ENCODE measurements at regions not wholly inside any gene's neighbourhood (a gene's known extent, or its start where the extent isn't known, plus 50 kb on each side); places are given as distances from the start of the nearest gene placed in this dataset.
A peak's percentile ranks its signal among the peaks of the same experiment; 100 is the strongest.
"Not testable (repeated sequence)": the region's sequence is repeated elsewhere in the genome, so short reads cannot be mapped to it uniquely, and the experiment has no call there.

DNA sequence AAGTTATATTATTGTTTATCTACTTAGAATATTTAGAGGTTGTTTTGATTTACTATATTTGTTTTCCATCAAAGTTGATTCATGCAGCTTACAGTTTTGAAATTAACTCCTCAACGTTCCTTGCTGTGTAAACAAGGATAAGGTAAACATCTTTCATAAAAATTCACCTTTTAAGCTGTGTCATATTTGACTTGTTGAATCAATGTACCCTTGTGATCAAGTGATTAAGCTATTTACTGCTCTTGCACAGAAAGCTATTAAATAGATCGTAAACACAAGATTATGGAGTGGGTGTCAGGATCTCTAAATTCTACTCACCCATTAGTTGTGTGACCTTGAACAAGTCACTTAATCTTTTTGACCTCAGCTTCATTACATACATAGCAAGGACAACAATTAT lies 2054.0 kb upstream of the NUDT12 start:
- no peak for DNase-seq (ENCODE audit: low read depth in 2 of 2)

DNA sequence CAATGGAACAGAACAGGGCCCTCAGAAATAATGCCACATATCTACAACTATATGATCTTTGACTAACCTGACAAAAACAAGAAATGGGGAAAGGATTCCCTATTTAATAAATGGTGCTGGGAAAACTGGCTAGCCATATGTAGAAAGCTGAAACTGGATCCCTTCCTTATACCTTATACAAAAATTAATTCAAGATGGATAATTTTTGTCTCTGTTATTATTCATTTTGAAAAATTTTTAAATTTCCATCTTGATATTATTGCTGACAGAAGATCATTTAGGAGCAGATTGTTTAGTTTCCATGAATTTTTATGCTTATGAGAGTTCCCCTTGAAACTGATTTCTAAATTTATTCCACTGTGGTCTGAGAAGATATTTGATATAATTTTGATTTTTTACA lies 2039.8 kb upstream of the NUDT12 start:
- not testable (repeated sequence) for DNase-seq (ENCODE audit: low read depth in 2 of 2)

DNA sequence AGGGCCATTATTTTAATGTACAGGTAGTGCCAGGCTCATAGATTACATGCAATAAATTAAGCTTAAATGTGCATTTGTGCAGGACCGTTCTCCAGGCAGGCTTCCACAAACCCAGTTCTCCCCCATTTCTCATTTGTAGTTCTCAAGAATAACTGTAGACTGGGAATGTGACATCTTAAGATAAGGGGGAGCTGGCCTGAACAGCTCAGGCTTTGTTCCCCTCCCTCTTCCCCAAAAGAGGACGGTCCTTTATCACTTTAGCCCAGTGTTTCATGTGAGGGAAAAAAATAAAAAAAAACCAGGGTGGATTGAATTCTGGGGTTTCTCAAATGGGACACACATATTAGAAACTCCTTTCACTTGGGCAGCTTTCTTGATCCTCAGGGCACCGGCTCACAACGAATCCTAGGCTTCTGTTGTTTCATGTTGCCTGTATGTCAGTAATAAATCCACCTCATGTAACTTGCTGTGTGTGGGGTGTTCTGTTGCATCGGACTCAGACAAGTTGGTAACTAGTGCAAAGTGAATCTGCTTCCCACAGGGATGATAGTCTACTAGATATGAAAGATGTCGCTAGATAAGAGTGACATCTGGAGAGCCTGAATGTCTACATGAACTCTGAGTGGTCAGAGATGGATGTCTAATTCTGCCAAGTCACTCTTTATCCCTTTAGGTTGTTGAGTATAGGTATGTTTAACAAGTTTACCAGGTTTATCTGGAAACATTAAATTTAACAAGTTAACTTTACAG lies 2030.6 kb upstream of the NUDT12 start:
- DNase-seq (ENCODE audit: low read depth in 2 of 2), result no peak

DNA sequence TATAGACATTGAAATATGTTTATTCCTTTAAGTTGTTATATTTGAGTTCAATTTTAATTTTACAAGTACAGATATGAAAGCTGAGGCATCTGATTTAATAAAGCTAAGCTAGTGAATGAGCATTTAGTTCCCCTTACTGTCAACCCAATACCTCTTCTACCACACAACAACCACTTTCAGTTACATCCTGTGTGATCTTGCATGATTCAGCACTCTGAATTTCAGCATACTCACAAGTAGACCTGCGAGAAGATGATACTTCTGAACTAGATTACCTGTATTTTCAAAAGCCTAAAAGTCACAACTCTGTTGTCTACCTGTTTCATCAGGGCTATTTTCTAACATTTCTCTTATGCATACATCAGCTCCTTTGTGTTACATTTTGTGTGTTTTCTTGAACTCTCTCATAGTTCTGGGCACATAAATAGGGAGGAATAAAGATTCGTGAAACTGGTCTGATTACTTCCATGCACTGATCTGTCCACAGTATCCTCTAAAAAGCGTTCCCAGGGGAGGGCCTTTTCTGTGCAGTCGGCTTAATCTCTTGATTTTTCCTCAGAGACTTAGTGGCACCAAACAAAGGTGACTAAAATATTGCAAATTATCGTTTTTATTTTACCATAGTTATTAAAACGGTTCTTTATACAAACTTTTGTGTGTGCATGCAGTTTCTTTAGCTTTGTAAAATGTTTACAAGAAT lies 2025.5 kb upstream of the NUDT12 start:
- no peak for DNase-seq (ENCODE audit: low read depth in 2 of 2)

DNA sequence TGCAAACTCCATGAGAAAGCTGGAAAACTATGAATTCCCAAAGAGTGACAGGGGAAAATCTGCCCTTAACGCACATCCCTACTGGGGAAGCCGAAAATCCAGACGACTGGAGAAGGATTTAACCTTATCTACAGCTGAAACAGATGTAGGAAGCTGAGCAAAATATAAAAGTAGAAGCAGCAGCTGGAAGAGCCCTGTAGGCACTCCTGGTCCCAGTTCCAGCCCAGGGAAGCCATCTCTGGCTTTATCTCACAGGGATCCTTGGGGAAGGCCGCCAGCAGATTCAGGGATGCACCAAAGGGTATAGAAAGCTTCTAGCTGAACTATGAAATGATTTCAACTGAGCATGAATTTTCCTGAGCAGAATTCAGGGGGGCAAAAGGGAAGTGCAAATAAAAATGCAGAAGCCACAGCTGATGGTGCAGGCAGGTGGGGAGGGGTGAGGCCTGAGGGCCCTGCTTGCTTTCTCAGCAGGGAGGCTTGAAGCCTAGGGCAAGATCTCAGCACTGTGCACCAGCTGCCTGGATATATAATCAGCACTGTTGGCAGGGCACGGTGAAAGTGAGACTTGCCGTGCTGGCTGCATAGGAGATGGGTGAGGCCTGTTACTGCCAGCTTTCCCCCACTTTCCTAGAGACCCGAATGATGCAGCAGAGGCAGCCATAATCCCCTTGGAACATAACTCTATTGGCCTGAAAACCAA lies 2019.5 kb upstream of the NUDT12 start:
- no peak for DNase-seq (ENCODE audit: low read depth in 2 of 2)

DNA sequence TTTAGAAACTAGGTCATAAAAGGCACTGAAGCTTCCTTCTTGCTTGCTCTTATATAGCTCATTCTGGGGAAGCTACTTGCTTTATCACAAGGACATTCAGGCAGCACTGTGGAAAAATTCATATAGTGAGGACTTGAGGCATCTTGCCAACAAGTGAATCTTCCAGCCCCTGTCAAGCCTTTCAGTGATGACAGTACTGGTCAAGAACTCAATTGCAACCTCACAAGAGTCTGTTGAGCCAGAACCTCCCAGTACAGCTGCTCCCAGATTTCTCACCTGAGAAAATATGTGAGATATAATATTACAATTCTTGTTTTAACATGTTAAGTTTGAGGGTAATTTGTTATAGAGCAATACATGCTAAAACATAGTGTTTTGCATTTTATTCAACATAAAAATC lies 2011.0 kb upstream of the NUDT12 start:
- no peak for DNase-seq (ENCODE audit: low read depth in 2 of 2)

DNA sequence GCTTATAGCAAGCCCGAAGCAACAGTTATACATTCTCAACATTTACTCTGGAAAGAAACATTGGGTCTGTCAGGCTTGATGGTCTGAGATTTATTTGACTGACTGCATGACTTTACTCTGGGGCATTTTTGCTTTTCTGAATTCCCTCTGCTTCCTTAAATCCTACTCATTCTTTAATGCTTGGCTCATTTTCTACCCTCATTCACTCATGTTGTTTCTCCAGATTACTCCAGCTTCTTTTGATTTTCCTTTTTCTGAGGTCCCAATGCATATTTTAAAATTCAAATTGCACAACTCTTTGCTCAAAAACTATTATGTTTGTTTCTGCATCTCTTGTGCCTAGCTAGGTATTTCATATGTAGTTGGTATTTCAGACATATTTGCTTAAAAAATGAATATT lies 2002.9 kb upstream of the NUDT12 start:
- DNase-seq (ENCODE audit: low read depth in 2 of 2), result no peak

DNA sequence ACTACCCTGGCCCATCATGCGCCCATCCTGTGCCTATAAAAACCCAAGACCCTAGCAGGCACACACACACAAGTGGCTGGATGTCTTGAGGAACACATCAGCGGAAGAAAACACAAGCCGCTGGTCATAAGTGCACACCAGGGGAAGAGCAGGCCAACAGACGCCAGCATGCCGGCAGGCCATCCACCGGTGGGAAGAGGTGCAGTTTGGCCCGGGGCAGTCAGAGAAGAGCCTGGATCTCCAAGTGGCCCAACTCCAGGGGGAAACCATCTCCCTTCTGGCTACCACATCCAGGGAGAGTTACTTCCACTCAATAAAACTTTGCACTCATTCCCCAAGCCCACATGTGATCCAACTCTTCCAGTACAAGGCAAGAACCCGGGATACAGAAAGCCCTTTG lies 2001.3 kb upstream of the NUDT12 start:
- no peak for DNase-seq (ENCODE audit: low read depth in 2 of 2)

DNA sequence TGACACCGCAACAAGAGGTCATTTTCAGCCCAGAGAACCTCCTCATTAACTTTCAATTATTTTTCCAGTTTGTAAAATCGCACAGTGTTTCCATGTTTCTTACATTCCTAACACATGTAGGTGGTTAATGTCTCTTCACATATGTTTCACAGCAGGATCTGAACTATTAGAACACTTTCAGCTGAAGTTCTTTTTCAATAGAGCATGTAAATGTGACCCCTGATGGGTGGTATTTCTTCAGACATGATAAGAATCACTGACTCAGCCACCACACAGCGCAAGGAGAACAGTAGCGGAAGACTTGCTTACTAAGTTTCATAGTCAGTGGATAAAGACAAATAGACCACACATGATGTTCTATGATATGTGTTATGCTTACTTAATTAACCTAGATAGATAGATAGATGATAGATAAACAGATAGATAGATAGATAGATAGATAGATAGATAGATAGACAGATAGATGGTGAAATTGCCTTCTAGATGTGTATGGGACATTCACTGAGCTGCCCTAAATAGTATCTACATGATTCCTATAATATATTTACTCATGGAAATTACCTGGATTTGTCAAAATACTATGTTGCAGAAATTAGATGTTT lies 1992.1 kb upstream of the NUDT12 start:
- peak in 1 of 2 experiments; percentile 3 for DNase-seq (ENCODE audit: low read depth in 2 of 2)

DNA sequence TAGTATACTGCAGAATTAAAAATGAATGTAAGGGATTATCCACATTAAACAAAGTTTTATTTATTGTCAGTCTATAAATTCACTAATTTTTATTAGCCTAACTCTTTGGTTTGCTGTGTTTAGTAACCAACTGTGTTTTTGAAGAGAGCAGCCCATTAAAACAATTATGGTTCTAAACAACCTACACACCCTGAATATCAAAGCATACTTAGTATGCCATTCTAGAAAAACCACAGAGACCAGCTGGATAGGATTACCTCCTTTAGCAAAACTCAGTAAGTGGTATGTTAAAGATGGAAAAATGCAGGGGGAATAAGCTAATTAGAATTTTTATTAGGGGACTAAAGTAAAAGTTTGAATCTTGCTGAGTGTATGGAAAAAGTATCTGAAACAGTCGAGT lies 1981.7 kb upstream of the NUDT12 start:
- no peak for DNase-seq (ENCODE audit: low read depth in 2 of 2)

DNA sequence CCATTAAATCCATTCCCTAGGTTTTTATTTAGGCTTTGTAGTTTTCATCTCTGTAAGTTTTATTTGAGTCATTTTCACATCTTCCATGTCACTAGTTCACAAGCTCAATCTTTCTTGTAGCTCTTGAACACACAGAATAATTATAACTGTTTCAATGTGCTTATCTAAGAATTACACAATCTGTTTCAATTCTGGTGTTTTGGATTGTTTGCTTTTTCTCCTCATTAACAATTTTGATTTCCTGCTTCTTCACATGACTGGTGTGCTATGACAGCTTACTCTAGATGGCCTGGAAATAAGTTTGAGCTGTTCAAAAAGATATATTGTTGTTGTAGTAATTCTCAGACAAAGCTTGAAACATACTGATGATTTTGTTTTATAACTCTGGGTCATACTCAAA lies 1974.1 kb upstream of the NUDT12 start:
- no peak for DNase-seq (ENCODE audit: low read depth in 2 of 2)

DNA sequence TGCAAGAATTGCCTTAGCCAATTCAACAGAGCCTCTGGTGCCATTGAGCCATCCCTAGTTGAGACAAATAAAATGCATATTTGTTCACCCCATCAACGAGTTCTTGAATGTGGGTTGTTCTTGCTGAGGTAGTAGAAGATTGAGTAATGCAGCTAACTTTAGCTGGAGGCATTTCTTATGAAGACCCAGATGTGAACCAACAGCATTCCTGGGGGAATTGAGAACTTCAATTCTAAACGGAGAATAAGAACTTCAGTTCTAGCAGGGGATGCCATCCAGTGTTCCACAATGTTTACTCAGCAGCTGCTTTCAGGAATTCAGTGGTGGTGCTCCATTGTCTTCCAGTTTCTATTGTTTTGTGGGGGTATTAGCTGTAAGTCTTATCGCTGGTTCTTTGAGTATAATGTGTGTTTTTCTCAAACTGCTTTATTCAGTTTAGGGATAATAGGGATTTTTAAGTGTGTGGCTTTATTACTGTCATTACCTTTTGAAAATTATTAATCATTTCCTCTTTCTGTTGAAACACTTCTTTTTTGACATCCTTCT lies 1968.2 kb upstream of the NUDT12 start:
- DNase-seq (ENCODE audit: low read depth in 2 of 2), result no peak

DNA sequence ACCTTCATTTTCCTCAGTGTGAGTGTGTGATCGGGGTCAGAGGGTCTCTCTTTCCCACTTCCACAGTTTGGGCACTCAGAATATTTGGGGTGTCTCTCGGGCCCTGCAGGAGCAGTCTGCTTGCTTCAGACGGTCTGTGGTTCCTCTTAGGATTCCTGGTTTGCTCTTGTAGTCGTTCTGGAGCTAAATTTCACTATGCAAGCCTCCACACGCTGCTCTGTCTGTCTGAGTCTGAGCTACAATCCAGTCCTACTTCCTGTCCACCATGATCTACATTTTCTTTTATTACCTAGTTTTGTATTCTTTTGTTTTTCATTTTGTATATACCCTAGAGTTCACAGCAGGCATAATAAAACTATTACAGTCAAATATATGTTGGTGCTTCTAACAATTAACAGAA lies 1967.3 kb upstream of the NUDT12 start:
- DNase-seq (ENCODE audit: low read depth in 2 of 2), result no peak

DNA sequence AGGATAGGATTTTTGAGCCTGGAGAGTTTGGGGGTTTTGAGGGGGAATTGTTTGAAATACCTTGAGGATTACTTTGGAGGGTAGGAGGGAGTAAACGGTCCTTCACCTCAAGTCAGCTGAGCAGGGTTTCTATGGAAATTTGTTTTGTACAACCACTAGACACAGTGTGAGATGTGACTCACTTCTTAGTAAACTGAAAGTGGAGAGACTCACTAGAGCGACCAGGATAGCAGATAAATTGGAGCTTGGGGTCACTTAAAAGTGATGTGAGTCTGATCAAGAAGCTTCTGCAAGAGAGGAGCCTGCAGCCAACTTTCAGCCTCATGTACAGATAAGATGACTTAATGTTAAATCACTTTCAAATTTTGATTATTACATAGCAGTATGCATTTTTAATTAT lies 1945.9 kb upstream of the NUDT12 start:
- DNase-seq (ENCODE audit: low read depth in 2 of 2), result no peak

DNA sequence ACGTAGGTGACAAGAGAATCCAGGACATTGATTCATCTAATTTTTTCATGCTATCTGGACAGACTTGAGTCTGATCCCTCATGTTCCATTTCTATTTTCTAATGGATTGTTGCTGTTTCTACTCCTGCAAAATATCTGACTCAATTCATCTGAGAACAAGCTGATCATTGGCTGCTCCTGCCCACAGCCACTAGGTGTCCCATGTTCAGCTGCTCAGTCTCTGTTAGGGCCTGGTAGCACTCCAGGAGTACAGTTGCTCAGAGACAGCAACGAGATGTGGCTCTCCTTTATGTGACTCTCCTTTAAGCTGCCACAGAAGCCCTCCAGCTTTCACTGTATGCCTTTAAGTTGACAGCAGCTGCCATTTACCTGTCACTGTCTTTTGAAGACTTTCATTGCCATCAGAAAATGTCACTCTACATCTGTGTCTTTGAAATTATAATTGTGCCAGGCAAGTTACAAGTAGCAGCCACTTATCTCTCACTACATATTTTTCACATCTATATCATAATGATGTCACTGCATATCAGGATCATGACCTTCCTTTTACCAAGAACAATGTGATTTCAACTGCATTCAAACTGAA lies 1944.2 kb upstream of the NUDT12 start:
- no peak for DNase-seq (ENCODE audit: low read depth in 2 of 2)

DNA sequence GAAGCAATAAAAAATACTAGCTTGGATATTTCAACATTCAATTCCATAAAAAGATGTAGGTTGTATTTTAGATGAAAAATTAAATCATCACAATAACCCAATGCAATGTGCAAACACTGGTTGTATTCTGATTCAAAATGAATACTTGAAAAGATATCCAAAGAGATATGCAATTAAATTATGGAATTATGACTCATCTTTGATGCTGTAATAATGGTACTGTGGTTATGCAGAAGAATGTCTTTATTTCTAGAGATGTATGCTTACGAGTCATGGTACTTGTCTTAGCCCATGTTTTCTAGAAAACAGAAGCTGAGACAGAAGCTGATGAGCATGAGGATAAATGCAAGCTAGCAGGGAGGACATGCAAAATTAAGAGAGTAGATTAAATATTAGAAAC lies 1941.4 kb upstream of the NUDT12 start:
- peak; percentile 15 to 20 for DNase-seq (ENCODE audit: low read depth in 2 of 2)

DNA sequence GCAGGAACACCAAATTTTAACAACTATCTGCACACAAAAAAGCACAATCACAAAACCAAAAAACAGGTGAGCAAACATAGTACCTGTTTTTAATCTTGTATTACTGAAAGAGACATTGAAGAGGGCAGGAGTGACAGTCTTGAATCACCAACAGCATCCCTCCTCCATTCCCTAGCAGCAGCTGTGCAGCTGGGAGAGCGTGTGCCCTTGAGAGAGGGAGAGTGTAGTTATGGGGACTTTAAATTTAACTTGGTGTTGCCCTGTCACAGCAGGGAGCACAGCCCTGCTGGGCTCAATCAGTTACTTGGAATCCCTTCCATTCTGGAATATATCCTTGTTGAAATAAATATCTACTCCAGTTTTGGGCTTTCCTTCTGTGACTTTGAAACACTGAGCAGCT lies 1938.7 kb upstream of the NUDT12 start:
- no peak for DNase-seq (ENCODE audit: low read depth in 2 of 2)

DNA sequence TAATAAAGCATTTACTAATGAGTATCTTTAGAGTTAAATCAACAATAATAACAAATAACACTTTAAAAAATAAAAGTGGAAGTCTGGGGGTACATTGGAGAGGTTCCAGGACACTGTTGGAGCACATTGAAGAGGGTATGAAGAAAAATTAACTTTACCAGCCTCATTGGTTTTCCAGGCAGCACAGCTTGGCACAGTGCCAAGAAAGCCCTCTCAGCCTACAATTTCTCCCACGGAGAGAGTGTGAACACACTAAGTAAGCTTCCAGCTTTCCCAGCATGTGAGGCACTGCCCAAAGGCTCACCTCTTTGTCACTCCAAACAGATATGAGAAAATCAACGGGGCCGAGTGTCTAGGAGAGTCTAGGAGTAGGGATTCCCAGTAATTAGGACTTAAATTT lies 1912.8 kb upstream of the NUDT12 start:
- no peak for DNase-seq (ENCODE audit: low read depth in 2 of 2)

DNA sequence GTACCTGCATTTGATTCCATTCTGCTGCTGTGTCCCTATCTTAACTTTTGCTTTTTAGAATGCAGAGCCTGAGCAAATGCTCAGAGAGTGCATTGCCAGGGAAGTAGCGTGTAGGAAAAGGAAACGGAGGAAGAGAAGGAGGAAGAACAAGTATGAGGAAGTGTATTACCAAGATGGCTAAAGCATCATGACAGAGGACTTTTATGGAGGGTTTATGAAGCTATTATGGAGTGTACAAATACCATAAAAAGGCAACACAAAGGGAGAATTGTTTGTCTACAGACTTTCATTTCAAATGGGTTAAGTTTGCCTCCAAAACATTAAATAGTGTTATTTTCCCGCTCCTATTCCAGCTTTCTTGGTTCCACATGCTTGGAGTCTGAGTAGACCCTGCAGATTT lies 1899.8 kb upstream of the NUDT12 start:
- no peak for DNase-seq (ENCODE audit: low read depth in 2 of 2)

DNA sequence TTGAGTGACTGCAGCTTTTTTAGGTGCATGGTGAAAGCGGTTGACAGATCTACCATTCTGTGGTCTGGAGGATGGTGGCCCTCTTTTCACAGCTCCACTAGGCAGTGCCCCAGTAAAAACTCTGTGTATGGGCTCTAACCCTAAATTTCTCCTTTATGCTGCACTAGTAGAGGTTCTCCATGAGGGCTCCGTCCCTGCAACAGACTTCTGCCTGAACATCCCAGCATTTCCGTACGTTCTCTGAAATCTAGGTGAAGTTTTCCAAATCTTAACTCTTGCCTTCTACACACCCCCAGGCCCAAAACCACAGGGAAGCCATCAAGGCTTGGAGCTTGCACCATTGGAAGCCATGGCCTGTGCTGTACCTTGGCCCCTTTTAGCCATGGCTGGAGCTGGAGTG lies 1898.1 kb upstream of the NUDT12 start:
- no peak for DNase-seq (ENCODE audit: low read depth in 2 of 2)

DNA sequence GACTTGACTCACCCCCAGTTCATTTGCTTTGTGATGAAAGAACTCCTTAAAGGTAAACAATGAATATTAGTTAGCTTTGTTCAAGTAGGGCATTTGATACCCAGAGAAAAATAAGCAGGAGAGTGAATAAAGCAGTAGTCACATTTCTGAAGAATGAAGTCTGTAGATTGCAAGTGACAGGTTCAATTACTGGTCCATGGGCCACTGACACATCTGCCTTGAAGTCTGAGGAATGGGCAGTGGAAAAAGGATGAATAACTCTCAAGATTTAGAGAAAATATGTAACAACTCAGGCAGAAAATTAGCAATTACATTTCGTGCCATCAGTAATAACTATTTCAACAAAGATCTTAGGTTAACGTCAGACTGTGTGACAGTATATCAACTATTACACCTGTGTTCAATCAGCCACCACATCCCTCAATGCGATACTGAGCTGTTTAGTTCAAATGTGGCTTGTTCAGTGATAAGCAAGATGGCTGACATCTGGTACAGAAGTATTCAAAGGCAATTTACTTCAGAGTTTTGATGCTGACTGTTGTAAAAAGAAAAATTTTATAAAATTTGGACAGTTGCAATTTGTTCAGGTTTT lies 1890.7 kb upstream of the NUDT12 start:
- no peak for DNase-seq (ENCODE audit: low read depth in 2 of 2)

DNA sequence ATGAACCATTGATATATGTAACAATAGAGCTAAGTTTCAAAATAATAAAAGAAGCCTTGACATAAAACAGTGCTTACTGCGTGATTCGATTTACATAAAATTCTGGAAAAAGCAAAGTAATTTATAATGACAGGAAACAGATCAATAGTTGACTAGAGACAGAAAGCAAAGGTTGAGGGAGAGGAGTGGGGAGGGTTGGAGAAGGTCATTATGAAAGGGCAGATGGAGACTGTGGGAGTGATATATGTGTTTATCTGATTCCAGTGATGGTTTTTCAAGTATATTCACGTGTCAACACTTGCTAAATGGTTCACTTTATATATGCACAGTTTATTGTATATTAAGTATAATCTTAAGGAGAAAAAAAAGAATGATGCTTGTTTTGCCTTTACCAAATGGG lies 1885.7 kb upstream of the NUDT12 start:
- DNase-seq (ENCODE audit: low read depth in 2 of 2), result no peak

Data from fibroblast of skin of left biceps (primary cell).